H1 (cell line): ENCODE measurements at regions not wholly inside any gene's neighbourhood (a gene's known extent, or its start where the extent isn't known, plus 50 kb on each side); places are given as distances from the start of the nearest gene placed in this dataset.

ENCODE experiments used
- CTCF ChIA-PET: fragments of 300-600 bp; sonication (Branson Sonifier 250); formaldehyde crosslinking; loops from one replicate; lab custom pipeline; 2021; ENCODE audit not compliant: partially characterized antibody; lab: Charles Lee
- POLR2A ChIA-PET: fragments of 300-600 bp; sonication (Branson Sonifier 250); formaldehyde crosslinking; loops from one replicate; lab custom pipeline; 2021; ENCODE audit warnings: inconsistent platforms; ENCODE audit not compliant: partially characterized antibody; lab: Charles Lee
- DNase-seq, 2 experiments: peaks; one replicate each; pipeline versions ENCODE4 v3.0.0 to v3.0.0-alpha.2; 2010 to 2022; ENCODE audit warnings: low spot score in 2 of 2, low read depth in 1 of 2, mixed read lengths in 1 of 2
- FAIRE-seq: peaks from 2 replicates; lab custom pipeline; 2011; peaks lifted over from hg19 to GRCh38; lab: Jason Lieb, UNC
- H2AFZ ChIP-seq: 2 replicates; pipeline ENCODE4 v1.8.1; 2012; ENCODE audit warnings: low read length, inconsistent platforms
- H2AK5ac ChIP-seq: 2 replicates; pipeline ENCODE4 v1.6.1; 2013; ENCODE audit warnings: low read depth, low read length
- H2BK120ac ChIP-seq: replicated peaks from 2 replicates; pipeline ENCODE3; 2013; ENCODE audit warnings: low read depth, low read length, inconsistent platforms
- H2BK12ac ChIP-seq: 2 replicates; pipeline ENCODE4 v1.6.1; 2013; ENCODE audit warnings: low read depth, low read length
- H2BK15ac ChIP-seq: 2 replicates; pipeline ENCODE4 v1.6.1; 2013; ENCODE audit warnings: low read length
- H2BK20ac ChIP-seq: 2 replicates; pipeline ENCODE4 v1.6.1; 2013; ENCODE audit warnings: low read length
- H2BK5ac ChIP-seq: 2 replicates; pipeline ENCODE4 v1.6.1; 2013; ENCODE audit warnings: low read depth, low read length
- H3K14ac ChIP-seq: 2 replicates; pipeline ENCODE4 v1.6.1; 2013; ENCODE audit warnings: inconsistent platforms; ENCODE audit not compliant: insufficient read length
- H3K18ac ChIP-seq: 2 replicates; pipeline ENCODE4 v1.6.1; 2013; ENCODE audit warnings: low read length; ENCODE audit errors: extremely low read depth
- H3K23ac ChIP-seq: 2 replicates; pipeline ENCODE4 v1.6.1; 2013; ENCODE audit warnings: inconsistent platforms; ENCODE audit not compliant: insufficient read length
- H3K23me2 ChIP-seq: 2 replicates; pipeline ENCODE4 v1.6.1; 2013; ENCODE audit warnings: low read depth, low read length
- H3K27ac ChIP-seq: 2 replicates; pipeline ENCODE4 v1.6.1; 2011; ENCODE audit warnings: low read depth, low read length, inconsistent platforms
- H3K27me3 ChIP-seq, 4 experiments: replicated peaks in 1 of 4; 1 replicate in 1 of 4; 2 replicates in 3 of 4; pipeline versions ENCODE4 v1.6.1 to v1.8.1; 2011 to 2013; ENCODE audit warnings: low read length in 3 of 4, mild to moderate bottlenecking in 3 of 4, inconsistent platforms in 2 of 4, mixed read lengths in 2 of 4, moderate library complexity in 1 of 4; ENCODE audit not compliant: control insufficient read depth in 3 of 4, insufficient read depth in 3 of 4; ENCODE audit errors: extremely low read depth in 1 of 4
- H3K36me3 ChIP-seq, 4 experiments: 2 replicates each; pipeline versions ENCODE4 v1.6.1 to v1.8.1; 2011 to 2013; ENCODE audit warnings: mild to moderate bottlenecking in 4 of 4, low read length in 3 of 4, moderate library complexity in 2 of 4, control low read depth in 1 of 4, inconsistent platforms in 1 of 4; ENCODE audit not compliant: insufficient read depth in 4 of 4, control insufficient read depth in 2 of 4
- H3K4ac ChIP-seq: replicated peaks from 2 replicates; pipeline ENCODE3; 2013; ENCODE audit warnings: low read length, low read depth, mixed read lengths, inconsistent platforms; ENCODE audit not compliant: insufficient read length
- H3K4me1 ChIP-seq, 4 experiments: replicated peaks in 1 of 4; 1 replicate in 1 of 4; 2 replicates in 3 of 4; pipeline versions ENCODE4 v1.6.1 to v1.8.1; 2011 to 2013; ENCODE audit warnings: low read length in 3 of 4, inconsistent platforms in 2 of 4, mixed read lengths in 1 of 4; ENCODE audit not compliant: insufficient read depth in 4 of 4, control insufficient read depth in 3 of 4
- H3K4me2 ChIP-seq, 2 experiments: 2 replicates each; pipeline versions ENCODE4 v1.6.1 to v1.8.1; 2011 to 2013; ENCODE audit warnings: low read depth in 2 of 2, low read length in 2 of 2, control low read depth in 1 of 2, inconsistent platforms in 1 of 2, mild to moderate bottlenecking in 1 of 2; ENCODE audit not compliant: insufficient read depth in 1 of 2
- H3K4me3 ChIP-seq, 4 experiments: fragments of 200-600, 300-600 bp in 1 of 4; sonication (generic), shearing (Covaris generic), sonication (Bioruptor Twin) in 1 of 4; 2 replicates each; pipeline versions ENCODE4 v1.5.1 to v1.8.1; 2011 to 2016; ENCODE audit warnings: low read length in 4 of 4, low read depth in 3 of 4, control low read depth in 2 of 4, inconsistent platforms in 2 of 4, mild to moderate bottlenecking in 2 of 4, mixed read lengths in 1 of 4, moderate library complexity in 1 of 4; ENCODE audit not compliant: insufficient read depth in 2 of 4; ENCODE audit errors: extremely low read depth in 1 of 4
- H3K56ac ChIP-seq: replicated peaks from 2 replicates; pipeline ENCODE3; 2013; ENCODE audit warnings: low read depth, mild to moderate bottlenecking, mixed read lengths, low read length, inconsistent platforms; ENCODE audit not compliant: insufficient read length
- H3K79me1 ChIP-seq: 2 replicates; pipeline ENCODE4 v1.6.1; 2013; ENCODE audit warnings: low read depth, low read length, control low read depth
- H3K79me2 ChIP-seq, 2 experiments: 2 replicates each; pipeline versions ENCODE4 v1.6.1 to v1.8.1; 2012 to 2013; ENCODE audit warnings: low read length in 2 of 2, mild to moderate bottlenecking in 2 of 2, inconsistent platforms in 1 of 2; ENCODE audit not compliant: insufficient read depth in 2 of 2, control insufficient read depth in 1 of 2
- H3K9ac ChIP-seq, 4 experiments: replicated peaks in 1 of 4; 1 replicate in 1 of 4; 2 replicates in 3 of 4; pipeline versions ENCODE4 v1.6.1 to v1.8.1; 2011 to 2013; ENCODE audit warnings: low read depth in 3 of 4, low read length in 3 of 4, control low read depth in 2 of 4, mild to moderate bottlenecking in 2 of 4, moderate library complexity in 2 of 4, inconsistent platforms in 1 of 4; ENCODE audit errors: extremely low read depth in 1 of 4
- H3K9me3 ChIP-seq, 2 experiments: 2 replicates each; pipeline versions ENCODE4 v1.6.1 to v1.8.1; 2012 to 2013; ENCODE audit warnings: mild to moderate bottlenecking in 2 of 2, moderate library complexity in 2 of 2, control low read depth in 1 of 2, inconsistent platforms in 1 of 2, low read depth in 1 of 2, low read length in 1 of 2, mixed read lengths in 1 of 2; ENCODE audit not compliant: insufficient read depth in 2 of 2
- H4K20me1 ChIP-seq, 2 experiments: replicated peaks in 1 of 2; 2 replicates each; pipeline versions ENCODE3 to v1.8.1; 2011 to 2013; ENCODE audit warnings: inconsistent platforms in 2 of 2, low read length in 2 of 2, mild to moderate bottlenecking in 1 of 2; ENCODE audit not compliant: insufficient read depth in 2 of 2, control insufficient read depth in 1 of 2
- H4K5ac ChIP-seq: 2 replicates; pipeline ENCODE4 v1.6.1; 2013; ENCODE audit warnings: low read length, low read depth, mixed read lengths, inconsistent platforms; ENCODE audit not compliant: insufficient read length
- H4K8ac ChIP-seq: 2 replicates; pipeline ENCODE4 v1.8.0; 2013; ENCODE audit warnings: mild to moderate bottlenecking, moderate library complexity, low read length, inconsistent platforms; ENCODE audit not compliant: insufficient read depth; ENCODE audit errors: extremely low read depth
- H4K91ac ChIP-seq: replicated peaks from 2 replicates; pipeline ENCODE3; 2013; ENCODE audit warnings: low read length, mixed read lengths, inconsistent platforms; ENCODE audit not compliant: insufficient read length
- BCL11A ChIP-seq, 2 experiments: IDR thresholded peaks; one replicate each; pipeline ENCODE4 v1.6.1; 2011; ENCODE audit warnings: low read depth in 2 of 2, low read length in 2 of 2, mild to moderate bottlenecking in 2 of 2
- EP300 ChIP-seq, 2 experiments: IDR thresholded peaks; 1 replicate in 1 of 2; 2 replicates in 1 of 2; pipeline ENCODE4 v1.6.1; 2011 to 2012; ENCODE audit warnings: low read depth in 2 of 2, low read length in 2 of 2, mild to moderate bottlenecking in 2 of 2, borderline replicate concordance in 1 of 2, inconsistent platforms in 1 of 2, moderate library complexity in 1 of 2
- JUND ChIP-seq: IDR thresholded peaks from 2 replicates; pipeline ENCODE4 v1.6.1; 2011; ENCODE audit warnings: mild to moderate bottlenecking, improper control_type of control experiment, low read length
- WGBS, 2 experiments: shearing (Covaris generic) in 1 of 2; methylation state at CpG; one replicate each; pipeline versions ENCODE4 v1.1.6 to v1.1.7; 2013 to 2015; ENCODE audit warnings: low lambda C conversion rate in 2 of 2, mixed read lengths in 2 of 2, inconsistent platforms in 1 of 2, low coverage in 1 of 2, missing lambda C conversion rate in 1 of 2; ENCODE audit not compliant: insufficient replicate concordance in 2 of 2, insufficient coverage in 1 of 2, insufficient read length in 1 of 2; ENCODE audit errors: extremely low coverage in 1 of 2, missing lambda C conversion rate in 1 of 2; 5-methylcytosine and 5-hydroxymethylcytosine counted together

DNA sequence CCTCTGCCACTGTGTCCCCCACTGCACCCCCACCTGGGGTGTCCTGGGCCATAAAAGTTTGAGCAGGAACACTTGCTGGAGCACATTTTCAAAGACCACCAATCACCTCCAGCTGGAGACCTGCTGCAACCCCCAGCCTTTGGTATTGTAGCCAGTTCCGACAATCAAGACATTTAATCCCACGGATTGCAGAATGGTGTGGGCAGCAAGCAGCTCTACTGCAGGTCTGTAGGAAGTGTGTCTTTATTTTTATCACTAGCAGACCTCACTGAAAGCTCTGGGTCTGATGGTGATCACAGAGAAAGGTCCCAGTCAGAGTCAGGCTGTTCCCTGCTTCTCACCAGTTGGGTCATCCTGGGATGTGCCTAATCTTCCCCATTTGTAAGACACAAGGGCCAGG, 167.1 kb upstream of the ECI2 start:
- Histone ChIP-seq H3K23ac (no peak overlapping the region), H3K27me3 (no peaks in the 10 kb centered on the region), H2BK12ac (no peak overlapping the region), H3K9me3 (peaks cover 4 to 8% of the 10 kb centered on the region in 2 experiments; a peak in 3 of 4 replicates), H3K79me2 (no peaks in the 10 kb centered on the region), H4K91ac (no peak overlapping the region), H4K5ac (no peak overlapping the region), H3K9ac (no peak overlapping the region), H3K4me3 (no peak overlapping the region), H3K79me1 (no peaks in the 10 kb centered on the region), H3K18ac (no peak overlapping the region), H3K27ac (no peak overlapping the region), H2BK15ac (no peak overlapping the region), H4K8ac (no peak overlapping the region), H3K36me3 (no peaks in the 10 kb centered on the region), H2BK20ac (no peak overlapping the region), H3K23me2 (no peaks in the 10 kb centered on the region; the same call in 1 of the 2 replicates), H3K4me2 (no peak overlapping the region), H3K14ac (no peak overlapping the region), H2BK120ac (no peak overlapping the region), H3K4ac (no peak overlapping the region), H2BK5ac (no peak overlapping the region), H3K4me1 (no peaks in the 10 kb centered on the region), H2AFZ (no peak overlapping the region), H3K56ac (no peak overlapping the region), H4K20me1 (no peaks in the 10 kb centered on the region), H2AK5ac (no peak overlapping the region)
- 87% methylated on average over 2 of the region's 2 CpGs; no CpG with 5 or more reads in 1 of the 2 experiments for WGBS, 2 experiments
- no peak for DNase-seq
- ChIA-PET CTCF (interaction anchor here (0.9 kb wide), 1 partner anchor 13 kb away, joined by 3 read pairs; no protein-coding TSS in a partner anchor), POLR2A (no interaction called here)
- no peak for FAIRE-seq
- TF ChIP-seq JUND (no peak), EP300 (IDR thresholded peaks at IDR 0.05; ENCODE audit: borderline replicate concordance in 1 of 2, low read depth in 2 of 2, low read length in 2 of 2) (no peak), BCL11A (IDR thresholded peaks at IDR 0.05; ENCODE audit: low read depth in 2 of 2, low read length in 2 of 2) (no peak)
